Gastroesophageal sphincter (tissue), 4 donors: ENCODE measurements at regions not wholly inside any gene's neighbourhood (a gene's known extent, or its start where the extent isn't known, plus 50 kb on each side); places are given as distances from the start of the nearest gene placed in this dataset.

Source experiments
- ATAC-seq: fragments of 150-250 bp; one replicate; pipeline ENCODE4 v1.9.1; 2016; ENCODE audit warnings: mild to moderate bottlenecking, moderate library complexity
- H3K27ac ChIP-seq, 4 donors: fragments of 200-600 bp; sonication (generic) in 3 of 4; 1 replicate in 3 of 4; 2 replicates in 1 of 4; pipeline ENCODE4 v1.5.1; 2016 to 2019
- H3K27me3 ChIP-seq: fragments of 200-600 bp; sonication (generic); one replicate; pipeline ENCODE4 v1.5.1; 2019
- H3K36me3 ChIP-seq, 2 donors: fragments of 200-600 bp; sonication (generic); one replicate each; pipeline ENCODE4 v1.5.1; 2019; ENCODE audit warnings: control low read depth in 1 of 2
- H3K4me1 ChIP-seq, 3 donors: fragments of 200-600 bp; sonication (generic); 1 replicate in 2 of 3; 2 replicates in 1 of 3; pipeline ENCODE4 v1.5.1; 2016 to 2019; ENCODE audit warnings: control low read depth in 2 of 3
- H3K4me3 ChIP-seq, 2 donors: fragments of 200-600 bp; sonication (generic); one replicate each; pipeline ENCODE4 v1.5.1; 2019; ENCODE audit warnings: mild to moderate bottlenecking in 1 of 2, moderate library complexity in 1 of 2
- H3K9me3 ChIP-seq, 3 donors: fragments of 200-600 bp; sonication (generic); one replicate each; pipeline ENCODE4 v1.5.1; 2017 to 2019; ENCODE audit warnings: control low read depth in 2 of 3
- CTCF ChIP-seq, 4 experiments: fragments of 200-600 bp in 2 of 4; fragments of 450-650 bp in 2 of 4; sonication (generic) in 1 of 4; IDR thresholded peaks; one replicate each; pipeline ENCODE4 v1.5.1; 2017 to 2019; ENCODE audit warnings: antibody characterized with exemption in 4 of 4, mild to moderate bottlenecking in 2 of 4, moderate library complexity in 2 of 4
- EP300 ChIP-seq: sonication (generic); formaldehyde crosslinking; IDR thresholded peaks from one replicate; pipeline ENCODE4 v1.6.1; 2017; ENCODE audit warnings: antibody characterized with exemption, mild to moderate bottlenecking
- POLR2A ChIP-seq, 2 donors: fragments of 450-650 bp; IDR thresholded peaks; one replicate each; pipeline ENCODE4 v1.6.1; 2017; ENCODE audit warnings: antibody characterized with exemption in 2 of 2, mild to moderate bottlenecking in 2 of 2, moderate library complexity in 1 of 2
- POLR2AphosphoS5 ChIP-seq: sonication (generic); formaldehyde crosslinking; IDR thresholded peaks from one replicate; pipeline ENCODE4 v1.6.1; 2017; ENCODE audit warnings: antibody characterized with exemption
- WGBS, 2 donors: methylation state at CpG; one replicate each; pipeline ENCODE4 v1.1.5; 2018; ENCODE audit warnings: low coverage in 1 of 2; 5-methylcytosine and 5-hydroxymethylcytosine counted together

GRCh38 chr6:10258341-10258740 lies 156.5 kb downstream of the TFAP2A start:
- no peaks in the 10 kb centered on the region for H3K9me3 ChIP-seq
- TF ChIP-seq POLR2A (IDR thresholded peaks at IDR 0.05) = no peak
- TF ChIP-seq CTCF (IDR thresholded peaks at IDR 0.05) = no peak
- TF ChIP-seq EP300 = no peak
- no peak for TF ChIP-seq POLR2AphosphoS5
- 91 to 100% methylated on average over 1 of the region's 1 CpG for WGBS, 2 donors
- H3K36me3 ChIP-seq = no peaks in the 10 kb centered on the region
- no peaks in the 10 kb centered on the region for H3K4me1 ChIP-seq
- no peaks in the 10 kb centered on the region for H3K27me3 ChIP-seq
- H3K27ac ChIP-seq = no peak overlapping the region
- no peak overlapping the region for H3K4me3 ChIP-seq
- no peak for ATAC-seq

DNA sequence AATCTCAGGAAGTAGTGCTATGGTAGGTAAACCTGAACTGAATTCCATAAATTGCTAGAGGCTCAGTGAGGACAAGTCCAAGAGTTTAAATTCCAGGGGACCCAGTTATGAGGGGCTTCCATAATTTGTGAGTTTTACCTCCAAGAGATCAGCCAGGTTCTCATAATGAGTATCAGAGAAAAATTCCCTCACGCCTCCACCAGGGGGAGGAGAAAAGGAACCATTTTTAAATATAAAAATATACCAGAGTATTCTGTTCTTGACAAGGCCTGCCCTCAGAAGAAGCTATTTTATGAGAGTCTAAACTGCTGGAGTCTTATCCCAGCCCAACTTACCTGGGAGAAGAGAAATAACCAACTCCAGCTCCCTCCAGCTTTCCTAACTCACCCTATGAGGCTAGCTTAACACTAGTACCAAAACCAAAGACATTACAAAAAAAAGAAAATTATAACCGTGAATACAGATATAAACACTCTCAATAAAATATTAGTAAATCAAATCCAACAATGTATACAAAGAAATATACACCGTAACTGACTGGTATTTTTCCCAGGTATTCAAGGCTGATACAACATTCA lies 158.7 kb downstream of the TFAP2A start:
- Histone ChIP-seq H3K4me1 (no peaks in the 10 kb centered on the region), H3K36me3 (no peaks in the 10 kb centered on the region), H3K9me3 (no peaks in the 10 kb centered on the region), H3K27ac (no peak overlapping the region), H3K4me3 (no peak overlapping the region), H3K27me3 (no peaks in the 10 kb centered on the region)
- no peak for ATAC-seq
- peak in 1 of 4 experiments; percentile 38 for TF ChIP-seq CTCF (IDR thresholded peaks at IDR 0.05)
- TF ChIP-seq EP300 = no peak
- TF ChIP-seq POLR2AphosphoS5 = no peak
- 83 to 87% methylated on average over 3 of the region's 3 CpGs for WGBS, 2 donors

DNA sequence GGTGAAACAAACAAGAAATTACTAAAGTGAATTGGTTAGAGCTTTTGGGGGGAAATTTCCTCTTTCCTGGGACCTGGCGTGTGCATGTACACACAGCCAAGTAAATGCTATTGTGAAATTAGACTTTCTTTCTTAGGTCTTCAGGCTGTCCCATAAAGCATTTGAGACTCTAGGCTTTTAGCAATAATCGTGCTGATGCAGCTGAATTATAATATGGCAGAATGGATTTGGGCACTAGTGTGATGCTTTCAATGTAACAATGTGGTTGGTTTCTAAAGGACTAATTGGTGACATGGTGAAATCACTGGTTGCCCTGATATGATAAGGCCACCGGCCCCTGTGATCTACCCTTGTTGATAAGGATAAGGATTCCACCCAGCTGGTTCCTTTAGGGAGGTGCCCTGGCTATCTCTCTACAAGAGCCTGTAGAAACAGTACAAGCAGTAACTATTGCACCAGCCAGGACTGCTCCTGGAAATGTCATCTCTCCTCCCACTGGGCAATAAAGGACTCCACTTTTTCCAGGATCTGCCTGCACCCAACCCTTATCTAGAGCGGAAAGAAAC lies 164.1 kb downstream of the TFAP2A start:
- H3K27me3 ChIP-seq = no peaks in the 10 kb centered on the region
- TF ChIP-seq EP300 = no peak
- TF ChIP-seq POLR2AphosphoS5 = no peak
- no peak for TF ChIP-seq CTCF (IDR thresholded peaks at IDR 0.05)
- no peak for TF ChIP-seq POLR2A (IDR thresholded peaks at IDR 0.05)
- H3K4me3 ChIP-seq = no peak overlapping the region
- WGBS, 2 donors = 69 to 72% methylated on average over 4 of the region's 4 CpGs
- no peak overlapping the region for H3K27ac ChIP-seq
- ATAC-seq = no peak
- no peaks in the 10 kb centered on the region for H3K36me3 ChIP-seq
- no peaks in the 10 kb centered on the region for H3K9me3 ChIP-seq
- H3K4me1 ChIP-seq = no peaks in the 10 kb centered on the region

DNA sequence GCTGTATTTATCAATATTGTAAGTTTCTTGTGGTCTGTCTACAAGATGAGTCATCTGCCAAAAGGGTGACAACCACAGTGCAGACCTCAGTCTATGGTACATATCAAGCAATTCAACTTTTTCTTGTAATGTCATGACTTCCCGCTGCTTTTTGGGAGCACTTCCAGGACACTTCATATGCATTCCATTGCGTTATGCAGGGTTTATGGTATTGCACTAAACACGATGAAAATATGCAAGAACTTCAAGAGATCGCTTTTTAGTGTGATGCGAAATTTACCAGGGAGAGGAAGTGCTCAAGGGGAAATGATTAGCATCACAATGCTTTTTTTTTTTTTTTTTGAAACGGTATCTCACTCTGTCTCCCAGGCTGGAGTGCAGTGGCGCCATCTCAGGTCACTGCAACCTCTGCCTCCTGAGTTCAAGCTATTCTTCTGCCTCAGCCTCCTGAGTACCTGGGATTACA lies 166.5 kb downstream of the TFAP2A start:
- TF ChIP-seq POLR2AphosphoS5 (no peak), POLR2A (IDR thresholded peaks at IDR 0.05) (no peak), CTCF (IDR thresholded peaks at IDR 0.05) (no peak), EP300 (no peak)
- WGBS, 2 donors = 52 to 56% methylated on average over 5 to 7 of the region's 7 CpGs

DNA sequence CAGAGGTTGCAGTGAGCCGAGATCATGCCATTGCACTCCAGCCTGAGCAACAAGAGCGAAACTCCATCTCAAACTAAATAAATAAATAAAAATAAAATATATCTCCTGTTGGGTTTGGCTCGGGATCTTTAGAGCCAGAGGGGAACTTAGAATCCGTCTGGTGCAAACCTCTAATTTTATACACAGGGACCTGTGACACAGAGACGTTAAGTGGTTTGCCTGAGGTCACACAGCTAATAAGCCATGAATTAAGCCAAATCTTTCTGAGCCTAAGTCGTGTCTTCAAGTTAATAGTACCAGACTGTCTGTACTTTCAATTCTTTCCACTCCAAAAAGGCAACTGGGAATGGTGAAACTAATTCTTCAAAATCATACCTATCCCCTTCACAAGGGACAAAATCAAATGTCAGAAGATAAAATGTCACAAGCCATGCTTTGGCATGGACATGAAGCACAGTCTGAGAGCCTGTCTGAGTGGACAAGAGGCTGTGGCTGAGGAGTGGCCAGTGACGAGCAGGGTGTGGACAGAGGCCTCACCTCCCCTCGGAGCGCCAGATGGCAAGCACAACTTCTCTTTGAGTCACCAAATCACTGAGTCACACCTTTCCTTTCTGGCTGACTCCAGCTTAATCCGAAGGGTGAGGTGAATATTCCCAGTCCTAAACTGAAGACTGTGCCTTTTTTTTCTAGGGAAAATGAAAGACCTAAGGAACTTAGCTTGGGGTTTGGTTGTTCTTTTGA lies 177.4 kb downstream of the TFAP2A start:
- no peaks in the 10 kb centered on the region for H3K9me3 ChIP-seq
- H3K4me3 ChIP-seq = no peak overlapping the region
- peaks cover 4% of the 10 kb centered on the region for H3K27me3 ChIP-seq
- WGBS, 2 donors = 62 to 67% methylated on average over 7 of the region's 10 CpGs
- no peaks in the 10 kb centered on the region for H3K36me3 ChIP-seq
- no peak for TF ChIP-seq EP300
- TF ChIP-seq CTCF (IDR thresholded peaks at IDR 0.05) = no peak
- no peak for ATAC-seq
- H3K27ac ChIP-seq = no peak overlapping the region
- no peaks in the 10 kb centered on the region for H3K4me1 ChIP-seq

More for the DNA sequence above, 166.5 kb downstream of the TFAP2A start:
- ATAC-seq = no peak
- Histone ChIP-seq H3K9me3 (no peaks in the 10 kb centered on the region), H3K36me3 (no peaks in the 10 kb centered on the region), H3K4me1 (no peaks in the 10 kb centered on the region), H3K27me3 (peaks cover 9% of the 10 kb centered on the region), H3K27ac (no peak overlapping the region), H3K4me3 (no peak overlapping the region)
